Activated T-helper 2 cell treated with anti-CD3 and anti-CD28 coated beads, Interferon-gamma antibody, Interleukin-2, Interleukin-4, amounts not matched to agents 10 μg/mL and 5 μg/mL and 100 μg/mL, durations not matched to agents 14 hours and 24 hours and 36 hours (primary cell): ENCODE measurements at regions not wholly inside any gene's neighbourhood (a gene's known extent, or its start where the extent isn't known, plus 50 kb on each side); places are given as distances from the start of the nearest gene placed in this dataset.

Experiments used
- DNase-seq: peaks from one replicate; pipeline ENCODE4 v3.0.0; 2021; ENCODE audit warnings: low spot score
- H3K27ac Mint-ChIP-seq: one replicate; pipeline ENCODE4 v1.8.0; 2021; ENCODE audit warnings: mixed read lengths
- H3K27me3 Mint-ChIP-seq: one replicate; pipeline ENCODE4 v1.8.0; 2021; ENCODE audit warnings: low read depth, mixed read lengths
- H3K36me3 Mint-ChIP-seq: one replicate; pipeline ENCODE4 v1.8.0; 2021; ENCODE audit warnings: low read depth, mixed read lengths
- H3K4me1 Mint-ChIP-seq: one replicate; pipeline ENCODE4 v1.8.0; 2021; ENCODE audit warnings: low read depth, mixed read lengths
- H3K4me3 Mint-ChIP-seq: one replicate; pipeline ENCODE4 v1.8.0; 2021; ENCODE audit warnings: low read depth, mild to moderate bottlenecking, moderate library complexity, mixed read lengths
- H3K9me3 Mint-ChIP-seq: one replicate; pipeline ENCODE4 v1.8.0; 2021; ENCODE audit warnings: mixed read lengths
- intact Hi-C: fragments of 100-400 bp; cut with micrococcal nuclease; formaldehyde crosslinking; loops from one replicate; pipeline ENCODE4 v1.15.1; 2023

DNA sequence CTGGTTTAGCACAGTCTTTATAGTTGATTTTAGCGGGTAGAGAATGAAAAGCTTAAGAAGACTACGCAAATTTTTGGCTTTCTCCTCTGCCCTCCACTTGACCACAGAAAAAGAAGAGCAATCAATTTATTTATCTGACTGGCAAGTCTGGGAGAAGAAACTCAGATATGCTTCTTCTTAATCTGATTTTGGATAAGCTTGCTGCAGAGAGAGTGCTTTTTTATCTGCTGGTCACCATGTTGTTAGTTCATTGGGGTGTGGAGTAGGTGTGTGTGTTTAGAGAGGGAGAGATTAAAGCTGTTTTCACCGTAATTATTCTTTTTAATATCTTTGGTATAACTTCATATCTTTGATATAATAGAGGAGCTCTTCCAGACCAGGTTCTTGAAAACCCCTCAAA, 471.4 kb upstream of the SLC10A2 start:
- Mint-ChIP-seq H3K27me3 (no peaks in the 10 kb centered on the region), H3K27ac (no peak overlapping the region), H3K4me3 (no peak overlapping the region), H3K36me3 (no peaks in the 10 kb centered on the region), H3K9me3 (peaks cover 16% of the 10 kb centered on the region), H3K4me1 (no peaks in the 10 kb centered on the region)
- intact Hi-C loops, result no loop called here
- DNase-seq, result no peak

DNA sequence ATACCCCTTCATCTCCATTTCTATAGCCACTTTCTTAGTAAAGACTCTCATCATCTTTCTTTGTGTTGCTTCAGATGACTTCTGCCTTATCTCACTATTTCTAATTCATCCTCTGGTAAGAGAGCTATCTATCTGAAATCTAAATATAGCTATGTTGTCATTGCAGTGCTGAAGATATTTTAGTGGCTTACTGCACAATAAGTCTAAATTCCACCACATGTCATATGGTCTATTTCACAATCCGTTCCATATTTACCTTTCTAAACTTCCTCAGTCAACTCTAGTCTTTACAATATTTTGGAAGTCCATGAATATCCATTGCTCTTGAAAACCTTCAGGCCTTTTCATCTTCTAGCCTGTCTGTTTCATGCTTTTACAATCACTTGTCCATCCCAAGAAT, 465.1 kb upstream of the SLC10A2 start:
- H3K36me3 Mint-ChIP-seq, result no peaks in the 10 kb centered on the region
- intact Hi-C loops, result no loop called here
- H3K9me3 Mint-ChIP-seq, result peaks cover 7% of the 10 kb centered on the region

DNA sequence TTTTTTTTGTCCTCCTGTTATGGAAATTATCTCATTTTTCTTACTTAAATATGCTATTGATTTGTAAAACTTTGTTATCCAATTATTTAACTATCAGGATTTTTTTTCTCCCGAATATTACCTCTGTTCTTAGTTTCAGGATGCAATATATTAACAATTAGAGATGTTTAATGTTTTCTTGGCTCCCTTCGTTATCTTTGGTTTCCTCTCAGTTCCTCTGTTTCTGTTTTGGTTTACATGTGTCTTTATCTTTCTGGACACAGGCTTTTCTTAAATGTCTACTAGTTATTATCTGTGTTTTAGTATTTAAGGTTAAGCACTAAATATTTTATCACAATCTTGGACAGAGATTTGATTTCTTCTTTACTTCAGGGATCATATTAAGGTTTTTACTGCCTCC, 462.2 kb upstream of the SLC10A2 start:
- Mint-ChIP-seq H3K9me3 (peaks cover 6% of the 10 kb centered on the region), H3K27ac (no peak overlapping the region), H3K4me1 (no peaks in the 10 kb centered on the region), H3K27me3 (no peaks in the 10 kb centered on the region), H3K4me3 (no peak overlapping the region), H3K36me3 (no peaks in the 10 kb centered on the region)
- DNase-seq, result no peak
- intact Hi-C loops, result no loop called here

More for the DNA sequence above, 465.1 kb upstream of the SLC10A2 start:
- H3K4me1 Mint-ChIP-seq, result no peaks in the 10 kb centered on the region
- no peak for DNase-seq
- no peaks in the 10 kb centered on the region for H3K27me3 Mint-ChIP-seq
- no peak overlapping the region for H3K4me3 Mint-ChIP-seq
- H3K27ac Mint-ChIP-seq, result no peak overlapping the region

DNA sequence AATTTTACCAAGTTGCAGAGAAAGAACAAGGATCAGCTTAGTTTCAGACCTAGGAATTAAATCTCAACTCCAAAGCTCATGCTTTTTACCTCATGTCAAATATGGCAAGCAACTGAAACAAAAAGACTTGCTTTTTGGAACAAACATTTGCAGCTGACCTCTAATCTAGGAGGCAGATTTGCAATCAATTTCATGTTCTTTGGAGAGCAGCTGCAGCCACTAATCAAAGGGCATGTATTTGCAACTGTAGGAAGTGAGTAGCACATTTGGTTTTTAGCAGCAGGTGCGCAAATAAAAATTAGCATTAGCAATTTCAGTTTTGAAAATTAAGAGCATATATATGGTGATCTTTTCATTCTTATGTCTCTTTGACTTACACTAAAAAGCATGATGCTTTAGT, 459.3 kb upstream of the SLC10A2 start:
- DNase-seq, result no peak
- no peaks in the 10 kb centered on the region for H3K27me3 Mint-ChIP-seq
- no peaks in the 10 kb centered on the region for H3K9me3 Mint-ChIP-seq
- H3K36me3 Mint-ChIP-seq, result no peaks in the 10 kb centered on the region
- no peak overlapping the region for H3K4me3 Mint-ChIP-seq
- H3K27ac Mint-ChIP-seq, result no peak overlapping the region
- intact Hi-C loops, result no loop called here
- H3K4me1 Mint-ChIP-seq, result no peaks in the 10 kb centered on the region

DNA sequence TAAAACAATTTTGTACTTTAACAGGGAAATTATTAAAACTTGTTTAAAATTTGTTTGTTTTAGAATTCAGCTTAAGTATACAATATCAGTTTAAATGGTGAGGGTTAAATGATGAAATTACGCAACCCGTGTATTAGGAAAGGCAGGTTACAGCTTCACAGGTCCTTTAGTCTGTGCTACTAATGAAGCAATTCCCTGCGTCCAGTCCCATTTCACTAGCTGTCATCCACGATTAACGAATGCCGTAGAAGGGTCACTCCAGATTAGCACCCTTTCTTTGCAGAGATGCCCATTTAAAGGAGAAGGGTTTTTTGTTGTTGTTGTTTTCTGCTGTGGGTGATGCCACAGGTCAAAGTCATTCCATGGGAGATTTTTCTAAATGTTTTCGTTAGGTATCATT, 457.6 kb upstream of the SLC10A2 start:
- intact Hi-C loops, result no loop called here
- Mint-ChIP-seq H3K36me3 (no peaks in the 10 kb centered on the region), H3K27me3 (no peaks in the 10 kb centered on the region), H3K4me1 (no peaks in the 10 kb centered on the region), H3K27ac (no peak overlapping the region), H3K9me3 (no peaks in the 10 kb centered on the region), H3K4me3 (no peak overlapping the region)
- DNase-seq, result no peak

DNA sequence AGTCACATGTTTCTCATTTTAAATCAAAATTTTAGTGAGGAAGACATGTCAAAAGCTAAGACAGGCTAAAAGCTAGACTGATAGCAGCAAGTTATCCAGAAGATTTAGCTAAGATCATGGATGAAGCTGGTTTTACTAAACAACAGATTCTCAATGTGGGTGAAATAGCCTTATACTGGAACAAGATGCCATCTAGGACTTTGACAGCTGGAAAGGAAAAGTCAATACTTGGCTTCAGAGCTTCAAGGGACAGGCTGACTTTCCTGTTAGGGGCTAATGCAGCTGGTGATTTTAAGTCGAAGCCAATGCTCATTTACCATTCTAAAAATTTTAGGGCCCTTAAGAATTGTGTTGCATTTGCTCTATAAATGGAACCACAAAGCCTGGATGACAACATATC, 455.3 kb upstream of the SLC10A2 start:
- intact Hi-C loops, result no loop called here
- Mint-ChIP-seq H3K4me3 (no peak overlapping the region), H3K27me3 (no peaks in the 10 kb centered on the region), H3K9me3 (no peaks in the 10 kb centered on the region), H3K36me3 (no peaks in the 10 kb centered on the region), H3K27ac (no peak overlapping the region), H3K4me1 (no peaks in the 10 kb centered on the region)
- no peak for DNase-seq

DNA sequence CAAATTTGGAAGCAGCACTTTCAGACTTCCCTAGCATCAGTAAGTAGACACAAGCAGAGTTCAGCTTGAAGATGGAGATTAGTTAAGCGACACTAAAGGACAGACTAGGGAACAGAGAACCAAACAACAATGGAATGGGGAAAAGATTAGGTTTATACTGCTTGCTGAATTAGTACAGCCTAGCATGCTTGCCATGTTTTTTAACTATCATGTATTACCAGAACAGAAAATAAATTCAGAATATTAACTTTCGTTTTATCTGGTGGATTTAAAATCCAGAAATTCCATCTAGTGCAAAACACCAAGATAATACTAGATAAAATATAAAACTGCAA, 451.5 kb upstream of the SLC10A2 start:
- no peak overlapping the region for H3K27ac Mint-ChIP-seq
- DNase-seq, result no peak
- intact Hi-C loops, result no loop called here
- H3K4me1 Mint-ChIP-seq, result no peaks in the 10 kb centered on the region
- no peaks in the 10 kb centered on the region for H3K36me3 Mint-ChIP-seq
- H3K27me3 Mint-ChIP-seq, result no peaks in the 10 kb centered on the region
- H3K9me3 Mint-ChIP-seq, result no peaks in the 10 kb centered on the region
- no peak overlapping the region for H3K4me3 Mint-ChIP-seq

DNA sequence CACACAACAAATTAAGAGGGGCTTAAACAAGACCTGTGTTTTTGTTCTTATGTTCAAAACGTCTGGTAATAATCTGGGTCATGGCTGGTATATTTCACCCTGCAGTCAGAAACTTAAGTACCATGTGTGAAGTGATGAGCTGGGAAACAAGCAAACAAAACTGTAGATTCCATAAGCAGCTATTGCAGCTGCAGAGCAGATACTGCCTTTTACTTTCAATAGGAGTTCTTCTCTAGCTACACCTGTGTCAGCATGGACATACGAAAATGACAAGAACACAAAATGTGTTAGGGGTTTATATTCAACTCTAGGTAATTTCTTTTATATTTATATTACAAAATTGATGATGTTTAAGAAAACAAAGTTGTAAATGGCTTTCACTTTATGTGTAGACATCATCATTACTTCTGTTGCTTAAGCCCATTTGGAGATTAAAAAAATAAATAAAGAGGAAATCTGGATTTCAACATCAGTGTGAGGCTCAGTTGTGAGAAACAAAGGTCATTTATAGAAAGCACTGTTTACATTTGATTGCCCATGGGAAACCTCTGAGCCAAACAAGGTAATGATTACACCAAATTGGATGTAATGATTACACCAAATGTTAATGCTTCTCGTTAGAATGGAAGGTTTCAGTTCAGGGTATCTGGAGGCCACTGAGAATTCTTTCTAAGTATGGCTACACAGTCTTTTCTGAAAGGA, 451.0 kb upstream of the SLC10A2 start:
- Mint-ChIP-seq H3K36me3 (no peaks in the 10 kb centered on the region), H3K4me3 (no peak overlapping the region), H3K27ac (no peak overlapping the region), H3K27me3 (no peaks in the 10 kb centered on the region), H3K4me1 (no peaks in the 10 kb centered on the region), H3K9me3 (no peaks in the 10 kb centered on the region)
- intact Hi-C loops, result no loop called here
- no peak for DNase-seq

DNA sequence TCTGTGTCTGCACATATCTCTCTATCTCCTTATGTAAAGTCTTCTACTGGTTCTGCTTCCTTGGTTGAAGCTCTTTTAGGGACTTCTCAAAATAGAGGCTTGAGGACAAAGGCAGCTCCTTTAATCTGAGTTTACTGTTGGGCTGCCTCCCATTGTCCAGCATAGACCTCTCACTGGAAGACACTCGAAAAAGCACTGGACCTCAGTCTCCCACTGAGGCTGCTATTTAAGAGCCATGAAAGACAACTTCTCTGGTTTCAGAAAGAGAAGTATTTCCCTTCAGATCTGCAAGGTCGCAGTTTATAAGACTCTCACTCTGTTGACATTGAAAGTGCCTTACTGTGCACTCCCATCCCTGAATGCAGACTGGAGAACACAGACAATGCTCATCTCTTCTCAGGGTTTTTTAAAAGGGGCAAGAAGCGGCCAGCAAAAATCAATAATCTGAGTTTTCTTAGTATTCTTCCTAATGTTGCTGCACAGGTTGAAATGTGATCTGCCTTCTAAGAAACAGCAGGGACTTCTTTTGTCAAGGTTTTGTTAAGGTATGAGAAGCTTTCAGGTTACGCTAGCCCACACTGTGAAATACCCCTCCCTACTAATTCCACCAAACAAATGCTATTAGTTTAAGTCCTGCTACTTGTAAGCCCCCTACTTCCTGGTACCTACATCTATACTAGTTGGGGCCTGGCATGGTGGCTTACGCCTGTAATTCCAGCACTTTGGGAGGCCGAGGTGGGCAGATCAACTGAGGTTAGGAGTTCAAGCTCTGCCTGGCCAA, 450.0 kb upstream of the SLC10A2 start:
- H3K9me3 Mint-ChIP-seq, result no peaks in the 10 kb centered on the region
- intact Hi-C loops, result no loop called here
- H3K36me3 Mint-ChIP-seq, result no peaks in the 10 kb centered on the region
- DNase-seq, result no peak
- H3K4me1 Mint-ChIP-seq, result no peaks in the 10 kb centered on the region
- no peaks in the 10 kb centered on the region for H3K27me3 Mint-ChIP-seq
- no peak overlapping the region for H3K27ac Mint-ChIP-seq
- H3K4me3 Mint-ChIP-seq, result no peak overlapping the region

DNA sequence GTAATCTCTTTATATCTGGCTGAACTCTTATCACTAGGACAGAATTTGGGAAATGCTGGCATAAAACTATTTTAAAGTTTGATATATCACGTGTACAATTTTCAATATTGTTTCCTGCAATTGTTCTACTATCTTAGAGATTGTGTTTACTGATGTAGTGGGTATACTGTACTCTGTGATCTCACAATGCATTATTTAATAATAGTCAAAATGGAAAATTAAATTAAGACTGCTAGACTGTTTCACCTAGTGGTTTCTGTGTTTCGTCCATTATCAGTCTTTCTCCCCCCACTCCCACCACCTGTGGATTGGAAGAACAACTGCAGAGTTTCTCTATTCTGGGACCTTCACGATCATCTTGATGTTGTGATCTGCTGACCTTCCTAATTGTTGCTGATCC, 449.2 kb upstream of the SLC10A2 start:
- Mint-ChIP-seq H3K4me3 (no peak overlapping the region), H3K36me3 (no peaks in the 10 kb centered on the region), H3K27ac (no peak overlapping the region), H3K4me1 (no peaks in the 10 kb centered on the region), H3K27me3 (no peaks in the 10 kb centered on the region), H3K9me3 (no peaks in the 10 kb centered on the region)
- DNase-seq, result no peak
- intact Hi-C loops, result no loop called here

DNA sequence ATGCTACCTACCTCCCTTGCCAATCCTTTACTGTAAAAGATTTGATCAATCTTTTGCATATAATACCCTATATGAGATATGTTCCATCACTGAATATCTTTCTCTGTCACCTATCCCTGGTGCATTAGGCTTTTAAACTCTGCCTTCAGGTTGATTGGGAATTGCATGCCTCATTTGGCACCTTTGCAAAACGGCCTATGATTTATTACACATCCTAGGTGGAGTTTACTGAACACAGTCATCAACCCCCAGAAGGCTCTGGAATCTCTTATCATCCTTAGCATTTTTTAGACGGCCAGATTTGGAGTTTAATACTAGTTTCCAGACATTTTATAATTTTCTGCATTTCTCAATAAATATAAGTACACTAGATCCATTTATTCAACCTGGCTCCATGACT, 448.4 kb upstream of the SLC10A2 start:
- Mint-ChIP-seq H3K4me3 (no peak overlapping the region), H3K27ac (no peak overlapping the region), H3K36me3 (no peaks in the 10 kb centered on the region), H3K9me3 (peaks cover 3% of the 10 kb centered on the region), H3K4me1 (no peaks in the 10 kb centered on the region), H3K27me3 (no peaks in the 10 kb centered on the region)
- intact Hi-C loops, result no loop called here
- DNase-seq, result no peak

DNA sequence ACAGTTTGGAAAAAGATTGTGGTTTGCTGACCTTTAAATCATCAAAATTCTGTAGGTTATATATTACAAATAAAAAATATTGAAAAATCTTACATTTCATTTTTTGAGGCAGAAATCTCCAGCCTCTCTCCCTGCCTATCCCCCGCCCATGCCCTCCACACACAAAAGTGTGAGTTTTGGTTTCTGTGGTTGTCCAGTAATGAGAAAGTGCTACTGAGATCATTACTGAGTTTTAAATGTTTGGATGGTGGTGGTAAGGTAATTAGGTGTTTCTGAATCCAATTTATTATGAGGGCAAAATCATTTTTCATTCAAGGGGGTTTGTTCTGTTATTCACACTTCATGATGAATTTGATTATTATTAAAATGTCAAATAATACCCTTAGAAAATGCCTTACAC, 448.0 kb upstream of the SLC10A2 start:
- no peak overlapping the region for H3K4me3 Mint-ChIP-seq
- H3K27me3 Mint-ChIP-seq, result no peaks in the 10 kb centered on the region
- peaks cover 3% of the 10 kb centered on the region for H3K9me3 Mint-ChIP-seq
- no peaks in the 10 kb centered on the region for H3K4me1 Mint-ChIP-seq
- DNase-seq, result no peak
- H3K36me3 Mint-ChIP-seq, result no peaks in the 10 kb centered on the region
- intact Hi-C loops, result no loop called here
- H3K27ac Mint-ChIP-seq, result no peak overlapping the region

DNA sequence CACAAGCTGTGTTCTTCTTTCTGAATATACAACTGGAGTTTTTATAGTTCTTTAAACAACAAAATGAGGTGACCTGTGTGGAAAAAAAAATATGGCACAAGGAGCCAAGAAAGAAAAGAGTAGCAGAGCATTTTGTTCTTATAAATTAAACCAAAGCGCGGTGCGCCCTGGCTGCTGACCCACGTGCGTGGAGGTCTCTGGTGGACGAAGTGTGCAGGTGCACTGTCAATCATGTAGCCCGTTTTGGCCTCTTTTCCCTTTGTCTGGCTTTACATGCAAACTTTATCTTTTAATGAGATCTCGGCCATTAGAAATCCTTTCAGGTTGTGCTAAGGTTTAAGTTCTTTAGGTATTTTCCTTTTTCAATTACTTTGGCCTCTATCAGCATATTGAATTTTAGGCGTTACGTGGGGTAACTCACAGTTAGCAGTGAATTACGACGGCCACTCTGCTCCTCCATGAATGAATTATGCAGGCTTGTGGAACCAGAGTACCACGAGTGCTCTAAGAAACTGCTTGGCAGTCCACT, 443.9 kb upstream of the SLC10A2 start:
- DNase-seq, result no peak
- Mint-ChIP-seq H3K27ac (no peak overlapping the region), H3K36me3 (no peaks in the 10 kb centered on the region), H3K27me3 (no peaks in the 10 kb centered on the region), H3K4me3 (no peak overlapping the region), H3K4me1 (no peaks in the 10 kb centered on the region), H3K9me3 (peaks cover 7% of the 10 kb centered on the region)
- intact Hi-C loops, result no loop called here
